Common myeloid progenitor, CD34-positive (primary cell): ENCODE measurements at regions not wholly inside any gene's neighbourhood (a gene's known extent, or its start where the extent isn't known, plus 50 kb on each side); places are given as distances from the start of the nearest gene placed in this dataset.
A peak's percentile ranks its signal among the peaks of the same experiment; 100 is the strongest.

Source experiments
- CTCF ChIA-PET: fragments of 350-600 bp; sonication (Branson Sonifier 250); formaldehyde crosslinking; loops from one replicate; lab custom pipeline; 2021; ENCODE audit warnings: antibody characterized with exemption; lab: Charles Lee
- POLR2A ChIA-PET: fragments of 350-600 bp; sonication (Branson Sonifier 250); formaldehyde crosslinking; loops from one replicate; lab custom pipeline; 2021; ENCODE audit warnings: antibody characterized with exemption; lab: Charles Lee
- DNase-seq, 3 donors: peaks; one replicate each; pipeline versions ENCODE4 v3.0.0 to v3.0.0-alpha.2; 2013
- H3K27ac ChIP-seq, 2 experiments: 1 replicate in 1 of 2; 2 replicates in 1 of 2; pipeline ENCODE4 v1.7.0; 2013; ENCODE audit warnings: inconsistent platforms in 2 of 2, low read length in 2 of 2, mild to moderate bottlenecking in 2 of 2, low read depth in 1 of 2, moderate library complexity in 1 of 2; ENCODE audit not compliant: severe bottlenecking in 2 of 2, insufficient read depth in 1 of 2, poor library complexity in 1 of 2
- H3K27me3 ChIP-seq, 5 experiments: replicated peaks in 2 of 5; 1 replicate in 3 of 5; 2 replicates in 2 of 5; pipeline versions ENCODE4 v1.6.1 to v1.7.0; 2013; ENCODE audit warnings: low read length in 4 of 5, mild to moderate bottlenecking in 2 of 5, moderate library complexity in 2 of 5, inconsistent platforms in 1 of 5; ENCODE audit not compliant: insufficient read depth in 5 of 5, control insufficient read depth in 4 of 5
- H3K36me3 ChIP-seq, 4 experiments: 1 replicate in 2 of 4; 2 replicates in 2 of 4; pipeline versions ENCODE4 v1.6.1 to v1.7.0; 2013; ENCODE audit warnings: low read length in 3 of 4, control low read depth in 1 of 4, mild to moderate bottlenecking in 1 of 4; ENCODE audit not compliant: control insufficient read depth in 4 of 4, insufficient read depth in 4 of 4
- H3K4me1 ChIP-seq, 4 experiments: 1 replicate in 3 of 4; 2 replicates in 1 of 4; pipeline versions ENCODE4 v1.6.1 to v1.7.1; 2013; ENCODE audit warnings: low read length in 3 of 4, mild to moderate bottlenecking in 3 of 4, control low read depth in 1 of 4, inconsistent platforms in 1 of 4, moderate library complexity in 1 of 4; ENCODE audit not compliant: control insufficient read depth in 4 of 4, insufficient read depth in 4 of 4; ENCODE audit errors: control extremely low read depth in 1 of 4
- H3K4me3 ChIP-seq, 7 experiments: 1 replicate in 4 of 7; 2 replicates in 3 of 7; pipeline versions ENCODE4 v1.5.1 to v1.7.0; 2013; ENCODE audit warnings: mild to moderate bottlenecking in 7 of 7, low read length in 6 of 7, moderate library complexity in 6 of 7, inconsistent platforms in 2 of 7, low read depth in 2 of 7, control low read depth in 1 of 7; ENCODE audit not compliant: insufficient read depth in 4 of 7, control insufficient read depth in 1 of 7; ENCODE audit errors: extremely low read depth in 1 of 7
- H3K9me3 ChIP-seq, 5 experiments: 1 replicate in 4 of 5; 2 replicates in 1 of 5; pipeline versions ENCODE4 v1.6.1 to v1.7.1; 2013; ENCODE audit warnings: low read length in 4 of 5, mild to moderate bottlenecking in 2 of 5, inconsistent platforms in 1 of 5, low read depth in 1 of 5, moderate library complexity in 1 of 5; ENCODE audit not compliant: control insufficient read depth in 4 of 5, insufficient read depth in 2 of 5; ENCODE audit errors: control extremely low read depth in 1 of 5
- WGBS: methylation state at CpG from one replicate; pipeline ENCODE4 v1.1.5; 2013; ENCODE audit not compliant: insufficient coverage; 5-methylcytosine and 5-hydroxymethylcytosine counted together

GRCh38 chr10:90975096-90975495, 54.2 kb upstream of the ANKRD1 start:
- WGBS, result 86% methylated on average over 1 of the region's 1 CpG
- Histone ChIP-seq H3K4me3 (no peak overlapping the region), H3K27ac (no peak overlapping the region), H3K36me3 (no peaks in the 10 kb centered on the region), H3K9me3 (peaks cover 0 to 5% (median 0%) of the 10 kb centered on the region in 5 experiments), H3K27me3 (no peaks in the 10 kb centered on the region), H3K4me1 (no peaks in the 10 kb centered on the region)
- CTCF ChIA-PET, result interaction anchor here (1.0 kb wide), 1 partner anchor 8 kb away, joined by 5 read pairs; no protein-coding TSS in a partner anchor
- DNase-seq, result no peak
- POLR2A ChIA-PET, result interaction anchor here (0.6 kb wide), 1 partner anchor 298 kb away, joined by 4 read pairs; no protein-coding TSS in a partner anchor

- POLR2A ChIA-PET, result no interaction called here
- no peak overlapping the region for H3K4me3 ChIP-seq
- H3K27me3 ChIP-seq, result no peaks in the 10 kb centered on the region
- peaks cover 0 to 5% (median 0%) of the 10 kb centered on the region in 5 experiments for H3K9me3 ChIP-seq
- H3K27ac ChIP-seq, result no peak overlapping the region
- no peaks in the 10 kb centered on the region for H3K4me1 ChIP-seq
- H3K36me3 ChIP-seq, result no peaks in the 10 kb centered on the region
- DNase-seq, result no peak
- 93% methylated on average over 3 of the region's 3 CpGs for WGBS
- CTCF ChIA-PET, result no interaction called here
These were observed 56.4 kb upstream of the ANKRD1 start for GRCh38 chr10:90977162-90977854.

GRCh38 chr10:90977855-90978486, 57.1 kb upstream of the ANKRD1 start:
- no peak overlapping the region for H3K4me3 ChIP-seq
- no peak overlapping the region for H3K27ac ChIP-seq
- no peaks in the 10 kb centered on the region for H3K27me3 ChIP-seq
- H3K9me3 ChIP-seq, result peaks cover 0 to 5% (median 0%) of the 10 kb centered on the region in 5 experiments
- no peak for DNase-seq
- WGBS, result 80% methylated on average over 1 of the region's 3 CpGs
- no peaks in the 10 kb centered on the region for H3K4me1 ChIP-seq
- ChIA-PET POLR2A (no interaction called here), CTCF (no interaction called here)
- H3K36me3 ChIP-seq, result no peaks in the 10 kb centered on the region

GRCh38 chr10:90982406-90983008, 61.6 kb upstream of the ANKRD1 start:
- Histone ChIP-seq H3K27ac (no peak overlapping the region), H3K4me3 (no peak overlapping the region), H3K4me1 (no peaks in the 10 kb centered on the region), H3K9me3 (no peaks in the 10 kb centered on the region), H3K27me3 (no peaks in the 10 kb centered on the region), H3K36me3 (no peaks in the 10 kb centered on the region)
- CTCF ChIA-PET, result interaction anchor here (1.0 kb wide), 1 partner anchor 16 kb away, joined by 3 read pairs; no protein-coding TSS in a partner anchor
- POLR2A ChIA-PET, result no interaction called here
- DNase-seq, result no peak
- 94% methylated on average over 10 of the region's 10 CpGs for WGBS

GRCh38 chr10:90983914-90984549, 63.1 kb upstream of the ANKRD1 start:
- POLR2A ChIA-PET, result no interaction called here
- DNase-seq, result peak in 1 of 3 donors; percentile 13
- Histone ChIP-seq H3K27ac (no peak overlapping the region), H3K36me3 (no peaks in the 10 kb centered on the region), H3K4me3 (no peak overlapping the region), H3K4me1 (no peaks in the 10 kb centered on the region), H3K27me3 (no peaks in the 10 kb centered on the region), H3K9me3 (no peaks in the 10 kb centered on the region)
- CTCF ChIA-PET, result no interaction called here
- 90% methylated on average over 3 of the region's 6 CpGs for WGBS

- DNase-seq, result no peak
- Histone ChIP-seq H3K4me1 (no peaks in the 10 kb centered on the region), H3K27ac (no peak overlapping the region), H3K27me3 (no peaks in the 10 kb centered on the region), H3K36me3 (no peaks in the 10 kb centered on the region), H3K9me3 (no peaks in the 10 kb centered on the region), H3K4me3 (no peak overlapping the region)
- POLR2A ChIA-PET, result no interaction called here
- CTCF ChIA-PET, result interaction anchor here (1.1 kb wide), 1 partner anchor 21 kb away, joined by 3 read pairs; no protein-coding TSS in a partner anchor
- 100% methylated on average over 2 of the region's 3 CpGs for WGBS
These were observed 64.0 kb upstream of the ANKRD1 start for GRCh38 chr10:90984898-90985297.
